Stimulated activated memory B cell treated with anti-CD40 and anti-IgM and Interleukin-4, amounts not matched to agents 10 μg/mL and 1 μg/mL and 100 μg/mL, for 72 hours (primary cell): ENCODE measurements at regions not wholly inside any gene's neighbourhood (a gene's known extent, or its start where the extent isn't known, plus 50 kb on each side); places are given as distances from the start of the nearest gene placed in this dataset.
"Not testable (repeated sequence)": the region's sequence is repeated elsewhere in the genome, so short reads cannot be mapped to it uniquely, and the experiment has no call there.

ENCODE experiments used
- ATAC-seq: fragments of 150-1000 bp; cut with Tn5 transposase; 2 replicates; pipeline ENCODE4 v1.10.0; 2021
- H3K27ac Mint-ChIP-seq: one replicate; pipeline ENCODE4 v1.8.0; 2022; ENCODE audit warnings: mild to moderate bottlenecking, mixed read lengths
- H3K27me3 Mint-ChIP-seq: one replicate; pipeline ENCODE4 v1.8.0; 2022; ENCODE audit warnings: mixed read lengths
- H3K36me3 Mint-ChIP-seq: one replicate; pipeline ENCODE4 v1.8.0; 2022; ENCODE audit warnings: mixed read lengths
- H3K4me1 Mint-ChIP-seq: one replicate; pipeline ENCODE4 v1.8.0; 2022; ENCODE audit warnings: mixed read lengths
- H3K4me3 Mint-ChIP-seq: one replicate; pipeline ENCODE4 v1.8.0; 2022; ENCODE audit warnings: mild to moderate bottlenecking, moderate library complexity, mixed read lengths
- H3K9me3 Mint-ChIP-seq: one replicate; pipeline ENCODE4 v1.8.0; 2022; ENCODE audit warnings: mixed read lengths

- H3K36me3 Mint-ChIP-seq = no peaks in the 10 kb centered on the region
- no peaks in the 10 kb centered on the region for H3K27me3 Mint-ChIP-seq
- ATAC-seq = no peak
- no peaks in the 10 kb centered on the region for H3K4me1 Mint-ChIP-seq
- no peak overlapping the region for H3K27ac Mint-ChIP-seq
- H3K9me3 Mint-ChIP-seq = peaks cover 3% of the 10 kb centered on the region
- H3K4me3 Mint-ChIP-seq = no peak overlapping the region
Measured at GRCh38 chr2:35688309-35688708, 667.3 kb upstream of the CRIM1 start.

- H3K9me3 Mint-ChIP-seq = no peaks in the 10 kb centered on the region
- H3K27ac Mint-ChIP-seq = no peak overlapping the region
- no peak for ATAC-seq
- no peaks in the 10 kb centered on the region for H3K4me1 Mint-ChIP-seq
- H3K27me3 Mint-ChIP-seq = no peaks in the 10 kb centered on the region
- no peaks in the 10 kb centered on the region for H3K36me3 Mint-ChIP-seq
- H3K4me3 Mint-ChIP-seq = no peak overlapping the region
Measured at GRCh38 chr2:35651688-35652323, 703.8 kb upstream of the CRIM1 start.

GRCh38 chr2:35614640-35615039, 740.9 kb upstream of the CRIM1 start:
- no peak overlapping the region for H3K27ac Mint-ChIP-seq
- H3K4me3 Mint-ChIP-seq = no peak overlapping the region
- H3K4me1 Mint-ChIP-seq = no peaks in the 10 kb centered on the region
- peaks cover under 1% of the 10 kb centered on the region for H3K9me3 Mint-ChIP-seq
- H3K36me3 Mint-ChIP-seq = no peaks in the 10 kb centered on the region
- H3K27me3 Mint-ChIP-seq = no peaks in the 10 kb centered on the region
- no peak for ATAC-seq

- no peak for ATAC-seq
- Mint-ChIP-seq H3K27me3 (no peaks in the 10 kb centered on the region), H3K36me3 (no peaks in the 10 kb centered on the region), H3K4me3 (no peak overlapping the region), H3K4me1 (no peaks in the 10 kb centered on the region), H3K9me3 (peaks cover 4% of the 10 kb centered on the region), H3K27ac (no peak overlapping the region)
Measured at GRCh38 chr2:35606394-35606793, 749.2 kb upstream of the CRIM1 start.

- no peaks in the 10 kb centered on the region for H3K36me3 Mint-ChIP-seq
- no peaks in the 10 kb centered on the region for H3K27me3 Mint-ChIP-seq
- H3K4me3 Mint-ChIP-seq = no peak overlapping the region
- no peak overlapping the region for H3K27ac Mint-ChIP-seq
- no peak for ATAC-seq
- peaks cover 22% of the 10 kb centered on the region for H3K9me3 Mint-ChIP-seq
- H3K4me1 Mint-ChIP-seq = no peaks in the 10 kb centered on the region
Measured at GRCh38 chr2:35598310-35598709, 757.3 kb upstream of the CRIM1 start.

- Mint-ChIP-seq H3K36me3 (no peaks in the 10 kb centered on the region), H3K4me3 (no peak overlapping the region), H3K27me3 (no peaks in the 10 kb centered on the region), H3K27ac (no peak overlapping the region), H3K9me3 (peaks cover 9% of the 10 kb centered on the region), H3K4me1 (no peaks in the 10 kb centered on the region)
- no peak for ATAC-seq
Measured at GRCh38 chr2:35591886-35592285, 763.7 kb upstream of the CRIM1 start.

GRCh38 chr2:35585972-35586371, 769.6 kb upstream of the CRIM1 start:
- H3K27me3 Mint-ChIP-seq = no peaks in the 10 kb centered on the region
- no peak for ATAC-seq
- no peak overlapping the region for H3K27ac Mint-ChIP-seq

GRCh38 chr2:35582637-35583036, 772.9 kb upstream of the CRIM1 start:
- Mint-ChIP-seq H3K4me1 (no peaks in the 10 kb centered on the region), H3K36me3 (no peaks in the 10 kb centered on the region), H3K4me3 (no peak overlapping the region), H3K9me3 (peaks cover 16% of the 10 kb centered on the region), H3K27me3 (no peaks in the 10 kb centered on the region), H3K27ac (no peak overlapping the region)
- ATAC-seq = no peak

More at GRCh38 chr2:35585972-35586371, 769.6 kb upstream of the CRIM1 start:
- no peaks in the 10 kb centered on the region for H3K4me1 Mint-ChIP-seq
- H3K9me3 Mint-ChIP-seq = peaks cover 14% of the 10 kb centered on the region
- no peak overlapping the region for H3K4me3 Mint-ChIP-seq
- H3K36me3 Mint-ChIP-seq = no peaks in the 10 kb centered on the region

- no peak for ATAC-seq
- no peaks in the 10 kb centered on the region for H3K27me3 Mint-ChIP-seq
- no peak overlapping the region for H3K4me3 Mint-ChIP-seq
- H3K36me3 Mint-ChIP-seq = no peaks in the 10 kb centered on the region
- H3K4me1 Mint-ChIP-seq = no peaks in the 10 kb centered on the region
- no peak overlapping the region for H3K27ac Mint-ChIP-seq
- peaks cover 9% of the 10 kb centered on the region for H3K9me3 Mint-ChIP-seq
Measured at GRCh38 chr2:35580956-35581355, 774.6 kb upstream of the CRIM1 start.

GRCh38 chr2:35568574-35568973, 787.0 kb upstream of the CRIM1 start:
- H3K36me3 Mint-ChIP-seq, H3K27me3 Mint-ChIP-seq, H3K4me1 Mint-ChIP-seq, H3K27ac Mint-ChIP-seq, H3K4me3 Mint-ChIP-seq, ATAC-seq: not testable (repeated sequence)
- peaks cover 14% of the 10 kb centered on the region for H3K9me3 Mint-ChIP-seq

- no peak for ATAC-seq
- Mint-ChIP-seq H3K4me3 (no peak overlapping the region), H3K36me3 (no peaks in the 10 kb centered on the region), H3K4me1 (no peaks in the 10 kb centered on the region), H3K9me3 (peaks cover 9% of the 10 kb centered on the region), H3K27me3 (no peaks in the 10 kb centered on the region), H3K27ac (no peak overlapping the region)
Measured at GRCh38 chr2:35562488-35562887, 793.1 kb upstream of the CRIM1 start.

GRCh38 chr2:35548171-35548570, 807.4 kb upstream of the CRIM1 start:
- H3K4me3 Mint-ChIP-seq = no peak overlapping the region
- no peaks in the 10 kb centered on the region for H3K36me3 Mint-ChIP-seq
- no peak for ATAC-seq
- H3K9me3 Mint-ChIP-seq = peaks cover 1% of the 10 kb centered on the region
- H3K27ac Mint-ChIP-seq = no peak overlapping the region
- no peaks in the 10 kb centered on the region for H3K27me3 Mint-ChIP-seq
- H3K4me1 Mint-ChIP-seq = no peaks in the 10 kb centered on the region

- ATAC-seq = no peak
- no peak overlapping the region for H3K27ac Mint-ChIP-seq
- H3K36me3 Mint-ChIP-seq = no peaks in the 10 kb centered on the region
- no peak overlapping the region for H3K4me3 Mint-ChIP-seq
- H3K9me3 Mint-ChIP-seq = peaks cover 4% of the 10 kb centered on the region
- no peaks in the 10 kb centered on the region for H3K4me1 Mint-ChIP-seq
- H3K27me3 Mint-ChIP-seq = no peaks in the 10 kb centered on the region
Measured at GRCh38 chr2:35545301-35545700, 810.3 kb upstream of the CRIM1 start.

GRCh38 chr2:35538796-35539195, 816.8 kb upstream of the CRIM1 start:
- ATAC-seq = no peak
- Mint-ChIP-seq H3K9me3 (peaks cover 7% of the 10 kb centered on the region), H3K27me3 (no peaks in the 10 kb centered on the region), H3K4me3 (no peak overlapping the region), H3K27ac (no peak overlapping the region), H3K4me1 (no peaks in the 10 kb centered on the region), H3K36me3 (no peaks in the 10 kb centered on the region)

- Mint-ChIP-seq H3K9me3 (peaks cover 8% of the 10 kb centered on the region), H3K27ac (no peak overlapping the region), H3K36me3 (no peaks in the 10 kb centered on the region), H3K4me3 (no peak overlapping the region), H3K27me3 (no peaks in the 10 kb centered on the region), H3K4me1 (no peaks in the 10 kb centered on the region)
- no peak for ATAC-seq
Measured at GRCh38 chr2:35530615-35531135, 824.9 kb upstream of the CRIM1 start.

- no peaks in the 10 kb centered on the region for H3K27me3 Mint-ChIP-seq
- no peak for ATAC-seq
- H3K27ac Mint-ChIP-seq = no peak overlapping the region
- H3K4me1 Mint-ChIP-seq = no peaks in the 10 kb centered on the region
- H3K36me3 Mint-ChIP-seq = no peaks in the 10 kb centered on the region
- no peak overlapping the region for H3K4me3 Mint-ChIP-seq
- peaks cover 11% of the 10 kb centered on the region for H3K9me3 Mint-ChIP-seq
Measured at GRCh38 chr2:35526741-35527140, 828.8 kb upstream of the CRIM1 start.
